GM12873 (cell line): ENCODE measurements at regions not wholly inside any gene's neighbourhood (a gene's known extent, or its start where the extent isn't known, plus 50 kb on each side); places are given as distances from the start of the nearest gene placed in this dataset.

ENCODE experiments used
- CTCF ChIP-seq: IDR thresholded peaks from 2 replicates; pipeline ENCODE4 v1.5.1; 2012; ENCODE audit warnings: low read depth, mild to moderate bottlenecking, moderate library complexity, low read length, control low read depth; ENCODE audit not compliant: insufficient read depth; ENCODE audit errors: missing control alignments

- no peak for TF ChIP-seq CTCF
Measured at GRCh38 chr20:12928755-12929401, 79.9 kb upstream of the SPTLC3 start.

- no peak for TF ChIP-seq CTCF
Measured at GRCh38 chr20:12936020-12936419, 72.8 kb upstream of the SPTLC3 start.

- no peak for TF ChIP-seq CTCF
Measured at GRCh38 chr20:12936524-12936923, 72.2 kb upstream of the SPTLC3 start.

GRCh38 chr20:12941025-12941424 is 67.7 kb upstream of the SPTLC3 start:
- no peak for TF ChIP-seq CTCF

GRCh38 chr20:12942123-12942522 is 66.6 kb upstream of the SPTLC3 start:
- no peak for TF ChIP-seq CTCF

GRCh38 chr20:12946789-12947188 is 62.0 kb upstream of the SPTLC3 start:
- TF ChIP-seq CTCF, result no peak

GRCh38 chr20:12947691-12948090 is 61.1 kb upstream of the SPTLC3 start:
- TF ChIP-seq CTCF, result no peak
